ENCODE measurements at regions not wholly inside any gene's neighbourhood (a gene's known extent, or its start where the extent isn't known, plus 50 kb on each side); places are given as distances from the start of the nearest gene placed in this dataset.

- DNase-seq (ENCODE audit: low spot score): no peak
- Histone ChIP-seq H3K9me3 (no peaks in the 10 kb centered on the region), H3K4me3 (no peak overlapping the region), H3K27me3 (replicated peaks; ENCODE audit: insufficient read depth) (no peaks in the 10 kb centered on the region), H3K4me1 (replicated peaks) (no peaks in the 10 kb centered on the region), H3K27ac (no peak overlapping the region), H3K36me3 (no peaks in the 10 kb centered on the region)
- no peak for TF ChIP-seq POLR2A (IDR thresholded peaks at IDR 0.05)
- no peak for TF ChIP-seq POLR2AphosphoS5 (IDR thresholded peaks at IDR 0.05)
- TF ChIP-seq CTCF (IDR thresholded peaks at IDR 0.05): no peak
- intact Hi-C loops (cut with DNase I): no loop called here
- 48% methylated on average over 3 of the region's 3 CpGs for WGBS
These were observed 114.2 kb downstream of the PLEKHG1 start for GRCh38 chr6:150713931-150714330.

GRCh38 chr6:150715133-150715532, 115.4 kb downstream of the PLEKHG1 start:
- H3K27ac ChIP-seq: no peak overlapping the region
- no peaks in the 10 kb centered on the region for H3K9me3 ChIP-seq
- H3K4me3 ChIP-seq: no peak overlapping the region
- TF ChIP-seq POLR2A (IDR thresholded peaks at IDR 0.05): no peak
- no peak for TF ChIP-seq POLR2AphosphoS5 (IDR thresholded peaks at IDR 0.05)
- no peak for TF ChIP-seq CTCF (IDR thresholded peaks at IDR 0.05)
- no peaks in the 10 kb centered on the region for H3K27me3 ChIP-seq (replicated peaks; ENCODE audit: insufficient read depth)
- intact Hi-C loops (cut with DNase I): no loop called here
- WGBS: 86% methylated on average over 7 of the region's 7 CpGs
- H3K36me3 ChIP-seq: no peaks in the 10 kb centered on the region
- H3K4me1 ChIP-seq (replicated peaks): no peaks in the 10 kb centered on the region
- DNase-seq (ENCODE audit: low spot score): no peak

- no peak for DNase-seq (ENCODE audit: low spot score)
- TF ChIP-seq CTCF (IDR thresholded peaks at IDR 0.05): no peak
- no peak for TF ChIP-seq POLR2AphosphoS5 (IDR thresholded peaks at IDR 0.05)
- TF ChIP-seq POLR2A (IDR thresholded peaks at IDR 0.05): no peak
- Histone ChIP-seq H3K4me3 (no peak overlapping the region), H3K4me1 (replicated peaks) (no peaks in the 10 kb centered on the region), H3K36me3 (no peaks in the 10 kb centered on the region), H3K27me3 (replicated peaks; ENCODE audit: insufficient read depth) (no peaks in the 10 kb centered on the region), H3K9me3 (no peaks in the 10 kb centered on the region), H3K27ac (no peak overlapping the region)
- 73% methylated on average over 8 of the region's 8 CpGs for WGBS
- intact Hi-C loops (cut with DNase I): no loop called here
These were observed 117.7 kb downstream of the PLEKHG1 start for GRCh38 chr6:150717419-150717818.

GRCh38 chr6:150719099-150719766, 119.5 kb downstream of the PLEKHG1 start:
- Histone ChIP-seq H3K27ac (no peak overlapping the region), H3K36me3 (no peaks in the 10 kb centered on the region), H3K9me3 (no peaks in the 10 kb centered on the region), H3K27me3 (replicated peaks; ENCODE audit: insufficient read depth) (peaks cover 3% of the 10 kb centered on the region), H3K4me3 (no peak overlapping the region), H3K4me1 (replicated peaks) (no peaks in the 10 kb centered on the region)
- DNase-seq (ENCODE audit: low spot score): no peak
- intact Hi-C loops (cut with DNase I): no loop called here
- TF ChIP-seq CTCF (IDR thresholded peaks at IDR 0.05) (no peak), POLR2A (IDR thresholded peaks at IDR 0.05) (no peak), POLR2AphosphoS5 (IDR thresholded peaks at IDR 0.05) (no peak)
- WGBS: 75% methylated on average over 7 of the region's 7 CpGs

GRCh38 chr6:150719831-150720230, 120.1 kb downstream of the PLEKHG1 start:
- intact Hi-C loops (cut with DNase I): no loop called here
- Histone ChIP-seq H3K27ac (no peak overlapping the region), H3K9me3 (no peaks in the 10 kb centered on the region), H3K4me1 (replicated peaks) (no peaks in the 10 kb centered on the region), H3K36me3 (no peaks in the 10 kb centered on the region), H3K4me3 (no peak overlapping the region), H3K27me3 (replicated peaks; ENCODE audit: insufficient read depth) (peaks cover 3% of the 10 kb centered on the region)
- WGBS: 0% methylated on average over 1 of the region's 1 CpG
- TF ChIP-seq POLR2AphosphoS5 (IDR thresholded peaks at IDR 0.05) (no peak), CTCF (IDR thresholded peaks at IDR 0.05) (no peak), POLR2A (IDR thresholded peaks at IDR 0.05) (no peak)
- DNase-seq (ENCODE audit: low spot score): no peak
